HL-60 (cell line): ENCODE measurements at regions not wholly inside any gene's neighbourhood (a gene's known extent, or its start where the extent isn't known, plus 50 kb on each side); places are given as distances from the start of the nearest gene placed in this dataset.
"Not testable (repeated sequence)": the region's sequence is repeated elsewhere in the genome, so short reads cannot be mapped to it uniquely, and the experiment has no call there.

ENCODE experiments used
- DNase-seq, 2 experiments: peaks; one replicate each; pipeline ENCODE4 v3.0.0-alpha.2; 2010 to 2020; ENCODE audit warnings: low read depth in 1 of 2, low spot score in 1 of 2
- H3K27ac ChIP-seq: fragments of 250-450 bp; sonication (Bioruptor Pico); replicated peaks from 2 replicates; pipeline ENCODE4 v1.5.1; 2020; ENCODE audit warnings: mild to moderate bottlenecking, moderate library complexity
- H3K27me3 ChIP-seq: fragments of 250-450 bp; sonication (Bioruptor Pico); 2 replicates; pipeline ENCODE4 v1.5.1; 2021; ENCODE audit warnings: mild to moderate bottlenecking, moderate library complexity; ENCODE audit not compliant: insufficient read depth, poor library complexity, severe bottlenecking
- H3K4me3 ChIP-seq: replicated peaks from 2 replicates; pipeline ENCODE4 v1.5.1; 2011; ENCODE audit warnings: mild to moderate bottlenecking, control low read depth, low read length; ENCODE audit not compliant: insufficient read depth
- GABPA ChIP-seq: IDR thresholded peaks from 2 replicates; pipeline ENCODE4 v1.6.1; 2012; ENCODE audit warnings: low read depth
- POLR2AphosphoS5 ChIP-seq: IDR thresholded peaks from 2 replicates; pipeline ENCODE4 v1.6.1; 2012; ENCODE audit warnings: low read depth
- SPI1 ChIP-seq: IDR thresholded peaks from 2 replicates; pipeline ENCODE4 v1.6.1; 2012; ENCODE audit warnings: low read depth, mild to moderate bottlenecking, borderline replicate concordance
- TF ChIP-seq, protein P1 (sequence below): IDR thresholded peaks from one replicate; pipeline ENCODE4 v1.5.1; 2011; ENCODE audit warnings: low read length, control low read depth, inconsistent platforms; ENCODE audit not compliant: insufficient read depth
- TF ChIP-seq, protein P2 (sequence below): IDR thresholded peaks from 2 replicates; pipeline ENCODE4 v1.6.1; 2012; ENCODE audit warnings: low read depth; ENCODE audit not compliant: insufficient replicate concordance

DNA sequence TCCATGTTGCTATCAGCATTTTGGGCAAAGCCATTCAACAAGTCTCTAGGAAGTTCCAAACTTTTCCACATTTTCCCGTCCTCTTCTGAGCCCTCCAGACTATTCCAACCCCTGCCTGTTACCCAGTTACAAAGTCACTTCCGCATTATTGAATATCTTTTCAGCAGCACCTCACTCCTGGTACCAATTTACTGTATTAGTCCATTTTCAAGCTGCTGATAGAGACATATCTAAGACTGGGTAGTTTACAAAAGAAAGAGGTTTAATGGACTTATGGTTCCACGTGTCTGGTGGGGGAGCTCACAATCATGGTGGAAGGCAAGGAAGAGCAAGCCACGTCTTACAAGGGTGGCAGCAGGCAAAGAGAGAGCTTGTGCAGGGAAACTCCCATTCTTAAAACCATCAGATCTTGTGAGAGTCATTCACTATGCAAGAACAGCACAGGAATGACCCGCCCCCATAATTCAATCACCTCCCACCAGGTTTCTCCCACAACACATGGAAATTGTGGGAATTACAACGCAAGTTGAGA, 435.6 kb upstream of the GRM7 start:
- TF ChIP-seq GABPA (no peak), POLR2AphosphoS5 (no peak)

DNA sequence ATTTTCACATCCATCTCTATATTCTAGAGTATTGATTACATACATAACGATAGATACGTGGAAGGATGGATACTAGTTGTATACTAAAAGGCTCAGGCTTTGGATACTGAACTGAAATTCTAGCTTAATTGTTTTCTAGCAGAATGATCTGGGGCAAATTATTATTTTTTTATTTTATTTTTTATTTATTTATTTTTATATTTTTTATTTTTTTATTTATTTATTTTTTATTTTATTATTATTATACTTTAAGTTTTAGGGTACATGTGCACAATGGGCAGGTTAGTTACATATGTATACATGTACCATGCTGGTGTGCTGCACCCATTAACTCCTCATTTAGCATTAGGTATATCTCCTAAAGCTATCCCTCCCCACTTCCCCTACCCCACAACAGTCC, 432.6 kb upstream of the GRM7 start:
- DNase-seq, H3K27ac ChIP-seq, H3K4me3 ChIP-seq: not testable (repeated sequence)

More for the DNA sequence above, 435.6 kb upstream of the GRM7 start:
- DNase-seq: no peak
- Histone ChIP-seq H3K27ac (no peak overlapping the region), H3K27me3 (no peaks in the 10 kb centered on the region), H3K4me3 (no peak overlapping the region)

DNA sequence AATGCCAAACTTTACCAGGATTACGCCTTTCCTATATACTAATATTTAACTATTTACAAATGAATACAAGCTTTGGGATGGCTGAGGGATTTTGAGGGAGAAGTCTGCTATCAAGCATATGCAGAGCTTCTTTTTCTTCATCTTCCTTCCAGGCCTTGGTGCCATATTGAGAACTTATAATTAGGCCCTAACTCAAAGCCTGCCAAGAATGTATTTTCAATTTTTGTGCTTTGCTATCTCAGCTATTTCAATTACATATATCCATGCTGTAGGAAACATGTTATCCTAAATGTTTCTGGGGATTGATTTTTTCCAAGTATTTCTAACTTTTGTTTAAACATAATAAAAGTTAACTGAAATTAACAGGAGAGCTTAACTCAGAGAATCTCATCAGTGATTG, 425.0 kb upstream of the GRM7 start:
- TF ChIP-seq GABPA (no peak), POLR2AphosphoS5 (no peak), SPI1 (no peak)
- TF ChIP-seq, protein P1, sequence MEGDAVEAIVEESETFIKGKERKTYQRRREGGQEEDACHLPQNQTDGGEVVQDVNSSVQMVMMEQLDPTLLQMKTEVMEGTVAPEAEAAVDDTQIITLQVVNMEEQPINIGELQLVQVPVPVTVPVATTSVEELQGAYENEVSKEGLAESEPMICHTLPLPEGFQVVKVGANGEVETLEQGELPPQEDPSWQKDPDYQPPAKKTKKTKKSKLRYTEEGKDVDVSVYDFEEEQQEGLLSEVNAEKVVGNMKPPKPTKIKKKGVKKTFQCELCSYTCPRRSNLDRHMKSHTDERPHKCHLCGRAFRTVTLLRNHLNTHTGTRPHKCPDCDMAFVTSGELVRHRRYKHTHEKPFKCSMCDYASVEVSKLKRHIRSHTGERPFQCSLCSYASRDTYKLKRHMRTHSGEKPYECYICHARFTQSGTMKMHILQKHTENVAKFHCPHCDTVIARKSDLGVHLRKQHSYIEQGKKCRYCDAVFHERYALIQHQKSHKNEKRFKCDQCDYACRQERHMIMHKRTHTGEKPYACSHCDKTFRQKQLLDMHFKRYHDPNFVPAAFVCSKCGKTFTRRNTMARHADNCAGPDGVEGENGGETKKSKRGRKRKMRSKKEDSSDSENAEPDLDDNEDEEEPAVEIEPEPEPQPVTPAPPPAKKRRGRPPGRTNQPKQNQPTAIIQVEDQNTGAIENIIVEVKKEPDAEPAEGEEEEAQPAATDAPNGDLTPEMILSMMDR: no peak
- TF ChIP-seq, protein P2, sequence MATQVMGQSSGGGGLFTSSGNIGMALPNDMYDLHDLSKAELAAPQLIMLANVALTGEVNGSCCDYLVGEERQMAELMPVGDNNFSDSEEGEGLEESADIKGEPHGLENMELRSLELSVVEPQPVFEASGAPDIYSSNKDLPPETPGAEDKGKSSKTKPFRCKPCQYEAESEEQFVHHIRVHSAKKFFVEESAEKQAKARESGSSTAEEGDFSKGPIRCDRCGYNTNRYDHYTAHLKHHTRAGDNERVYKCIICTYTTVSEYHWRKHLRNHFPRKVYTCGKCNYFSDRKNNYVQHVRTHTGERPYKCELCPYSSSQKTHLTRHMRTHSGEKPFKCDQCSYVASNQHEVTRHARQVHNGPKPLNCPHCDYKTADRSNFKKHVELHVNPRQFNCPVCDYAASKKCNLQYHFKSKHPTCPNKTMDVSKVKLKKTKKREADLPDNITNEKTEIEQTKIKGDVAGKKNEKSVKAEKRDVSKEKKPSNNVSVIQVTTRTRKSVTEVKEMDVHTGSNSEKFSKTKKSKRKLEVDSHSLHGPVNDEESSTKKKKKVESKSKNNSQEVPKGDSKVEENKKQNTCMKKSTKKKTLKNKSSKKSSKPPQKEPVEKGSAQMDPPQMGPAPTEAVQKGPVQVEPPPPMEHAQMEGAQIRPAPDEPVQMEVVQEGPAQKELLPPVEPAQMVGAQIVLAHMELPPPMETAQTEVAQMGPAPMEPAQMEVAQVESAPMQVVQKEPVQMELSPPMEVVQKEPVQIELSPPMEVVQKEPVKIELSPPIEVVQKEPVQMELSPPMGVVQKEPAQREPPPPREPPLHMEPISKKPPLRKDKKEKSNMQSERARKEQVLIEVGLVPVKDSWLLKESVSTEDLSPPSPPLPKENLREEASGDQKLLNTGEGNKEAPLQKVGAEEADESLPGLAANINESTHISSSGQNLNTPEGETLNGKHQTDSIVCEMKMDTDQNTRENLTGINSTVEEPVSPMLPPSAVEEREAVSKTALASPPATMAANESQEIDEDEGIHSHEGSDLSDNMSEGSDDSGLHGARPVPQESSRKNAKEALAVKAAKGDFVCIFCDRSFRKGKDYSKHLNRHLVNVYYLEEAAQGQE: no peak
- DNase-seq: no peak
- H3K27ac ChIP-seq: no peak overlapping the region
- H3K4me3 ChIP-seq: no peak overlapping the region
- no peaks in the 10 kb centered on the region for H3K27me3 ChIP-seq

More for the DNA sequence above, 432.6 kb upstream of the GRM7 start:
- not testable (repeated sequence) for H3K27me3 ChIP-seq

DNA sequence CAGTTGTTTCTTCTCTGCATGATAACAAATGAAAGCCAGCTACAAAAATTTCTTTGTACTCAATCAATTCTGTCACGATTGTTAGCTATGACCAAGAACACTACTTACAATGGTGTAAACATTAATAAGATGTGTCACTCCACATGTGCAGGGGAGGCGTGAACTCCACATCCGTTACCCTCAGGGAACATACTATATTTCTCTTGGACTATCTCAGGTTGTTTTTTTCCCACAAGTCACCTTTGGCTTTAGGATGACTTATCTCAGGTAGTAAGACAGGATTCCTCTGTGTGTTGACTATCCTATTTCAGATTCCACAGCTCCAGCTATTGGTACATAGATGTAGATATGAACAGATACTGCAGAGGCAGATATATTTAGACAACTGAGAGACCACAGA, 423.3 kb upstream of the GRM7 start:
- TF ChIP-seq SPI1: no peak
- TF ChIP-seq, protein P2: no peak

DNA sequence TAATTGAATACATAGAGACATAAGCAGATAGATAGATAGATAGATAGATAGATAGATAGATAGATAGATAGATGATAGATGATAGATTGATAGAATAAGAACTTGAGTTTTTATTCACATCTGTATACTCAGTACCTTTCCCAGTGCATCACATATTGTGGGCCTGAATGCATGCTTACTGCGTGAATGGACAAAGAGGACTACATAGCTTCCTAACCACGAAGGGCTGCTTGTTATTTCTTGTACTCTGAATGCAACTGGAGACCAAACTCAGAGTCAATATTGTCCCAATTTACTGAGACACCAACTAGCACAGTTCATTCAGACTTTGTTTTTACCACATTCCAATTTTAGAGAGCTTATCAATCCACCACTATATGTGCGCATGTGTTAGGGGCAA, 422.9 kb upstream of the GRM7 start:
- Histone ChIP-seq H3K4me3 (no peak overlapping the region), H3K27ac (no peak overlapping the region), H3K27me3 (no peaks in the 10 kb centered on the region)
- TF ChIP-seq SPI1 (no peak), GABPA (no peak), POLR2AphosphoS5 (no peak)
- TF ChIP-seq, protein P1: no peak
- TF ChIP-seq, protein P2: no peak
- no peak for DNase-seq

More for the DNA sequence above, 423.3 kb upstream of the GRM7 start:
- no peaks in the 10 kb centered on the region for H3K27me3 ChIP-seq
- DNase-seq: no peak
- no peak overlapping the region for H3K27ac ChIP-seq
- H3K4me3 ChIP-seq: no peak overlapping the region
